ENCODE measurements at regions not wholly inside any gene's neighbourhood (a gene's known extent, or its start where the extent isn't known, plus 50 kb on each side); places are given as distances from the start of the nearest gene placed in this dataset.
"Not testable (repeated sequence)": the region's sequence is repeated elsewhere in the genome, so short reads cannot be mapped to it uniquely, and the experiment has no call there.

DNA sequence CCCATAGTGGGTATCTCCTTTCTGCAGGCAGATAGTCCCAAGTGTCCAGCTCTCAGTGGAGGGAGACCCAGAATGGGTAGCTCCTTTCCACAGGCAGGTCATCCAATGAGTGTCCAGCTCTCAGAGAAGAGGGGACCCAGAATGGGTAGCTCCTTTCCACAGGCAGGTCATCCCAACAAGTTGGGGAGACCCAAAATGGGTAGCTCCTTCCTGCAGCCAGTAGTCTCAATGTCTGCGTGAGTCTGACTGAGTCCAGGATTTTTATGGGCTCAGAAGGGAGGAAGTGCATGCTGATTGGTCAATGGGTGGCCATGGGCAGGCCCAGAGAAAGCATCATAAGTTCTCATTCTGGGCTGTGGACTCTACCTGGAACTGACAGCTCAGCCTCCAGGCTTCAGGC is 150.7 kb upstream of the P2RY1 start:
- POLR2A ChIA-PET, result no interaction called here

DNA sequence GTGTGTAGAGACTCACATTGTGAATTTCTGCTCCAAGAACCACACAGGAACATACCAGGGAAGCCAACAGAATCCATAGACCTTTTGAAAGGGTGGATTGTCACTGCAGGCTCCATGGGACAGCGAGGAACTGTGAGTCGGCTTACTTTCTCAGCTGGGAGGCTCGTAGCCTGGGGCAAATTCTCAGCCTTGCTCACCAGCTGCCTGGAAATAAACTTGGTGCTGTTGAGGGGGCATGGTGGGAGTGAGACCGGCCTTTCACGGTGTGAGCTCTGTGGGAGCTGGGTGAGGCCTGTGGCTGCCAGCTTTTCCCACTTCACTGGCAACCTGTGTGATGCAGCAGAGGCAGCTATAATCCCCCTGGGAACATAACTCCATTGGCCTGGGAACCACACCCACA is 146.6 kb upstream of the P2RY1 start:
- ChIA-PET CTCF (no interaction called here), POLR2A (no interaction called here)
- DNase-seq (ENCODE audit: extremely low spot score), result no peak
- TF ChIP-seq ZNF384 (IDR thresholded peaks at IDR 0.05) (no peak), CTBP1 (IDR thresholded peaks at IDR 0.05; ENCODE audit: borderline replicate concordance) (no peak), FOXM1 (IDR thresholded peaks at IDR 0.05; ENCODE audit: borderline replicate concordance) (no peak), FOXK2 (IDR thresholded peaks at IDR 0.05) (no peak), L3MBTL2 (conservative IDR thresholded peaks at IDR 0.05) (no peak), HDGF (IDR thresholded peaks at IDR 0.05; ENCODE audit: borderline replicate concordance) (no peak), SP1 (IDR thresholded peaks at IDR 0.05) (no peak), LEF1 (IDR thresholded peaks at IDR 0.05; ENCODE audit: borderline replicate concordance) (no peak), SUZ12 (IDR thresholded peaks at IDR 0.05) (no peak), ARNT (IDR thresholded peaks at IDR 0.05) (no peak), TARDBP (IDR thresholded peaks at IDR 0.05) (no peak), NFRKB (IDR thresholded peaks at IDR 0.05) (no peak), BHLHE40 (IDR thresholded peaks at IDR 0.05; ENCODE audit: borderline replicate concordance) (no peak), ELF4 (IDR thresholded peaks at IDR 0.05) (no peak), FOXA1 (IDR thresholded peaks at IDR 0.05) (no peak)
- TF ChIP-seq, protein P1, sequence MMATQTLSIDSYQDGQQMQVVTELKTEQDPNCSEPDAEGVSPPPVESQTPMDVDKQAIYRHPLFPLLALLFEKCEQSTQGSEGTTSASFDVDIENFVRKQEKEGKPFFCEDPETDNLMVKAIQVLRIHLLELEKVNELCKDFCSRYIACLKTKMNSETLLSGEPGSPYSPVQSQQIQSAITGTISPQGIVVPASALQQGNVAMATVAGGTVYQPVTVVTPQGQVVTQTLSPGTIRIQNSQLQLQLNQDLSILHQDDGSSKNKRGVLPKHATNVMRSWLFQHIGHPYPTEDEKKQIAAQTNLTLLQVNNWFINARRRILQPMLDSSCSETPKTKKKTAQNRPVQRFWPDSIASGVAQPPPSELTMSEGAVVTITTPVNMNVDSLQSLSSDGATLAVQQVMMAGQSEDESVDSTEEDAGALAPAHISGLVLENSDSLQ (IDR thresholded peaks at IDR 0.05), result no peak

More for the DNA sequence above, 150.7 kb upstream of the P2RY1 start:
- CTCF ChIA-PET, result no interaction called here
- DNase-seq (ENCODE audit: extremely low spot score), result no peak
- no peak for TF ChIP-seq TARDBP (IDR thresholded peaks at IDR 0.05)
- no peak for TF ChIP-seq FOXK2 (IDR thresholded peaks at IDR 0.05)
- TF ChIP-seq LEF1 (IDR thresholded peaks at IDR 0.05; ENCODE audit: borderline replicate concordance), result no peak
- TF ChIP-seq SUZ12 (IDR thresholded peaks at IDR 0.05), result no peak

DNA sequence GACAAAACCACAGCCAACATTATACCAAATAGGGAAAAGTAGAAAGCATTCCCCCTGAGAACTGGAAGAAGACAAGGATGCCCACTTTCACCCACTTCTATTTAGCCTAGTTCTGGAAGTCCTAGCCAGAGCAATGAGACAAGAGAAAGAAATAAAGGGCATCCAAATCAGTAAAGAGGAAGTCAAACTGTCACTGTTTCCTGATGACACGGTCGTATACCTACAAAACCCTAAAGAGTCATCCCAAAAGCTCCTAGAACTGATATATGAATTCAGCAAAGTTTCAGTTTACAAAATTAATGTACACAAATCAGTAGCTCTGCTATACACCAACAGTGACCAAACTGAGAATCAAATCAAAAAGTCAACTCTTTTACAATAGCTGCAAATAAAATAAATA is 142.6 kb upstream of the P2RY1 start:
- CTCF ChIA-PET; DNase-seq (ENCODE audit: extremely low spot score); POLR2A ChIA-PET: not testable (repeated sequence)

DNA sequence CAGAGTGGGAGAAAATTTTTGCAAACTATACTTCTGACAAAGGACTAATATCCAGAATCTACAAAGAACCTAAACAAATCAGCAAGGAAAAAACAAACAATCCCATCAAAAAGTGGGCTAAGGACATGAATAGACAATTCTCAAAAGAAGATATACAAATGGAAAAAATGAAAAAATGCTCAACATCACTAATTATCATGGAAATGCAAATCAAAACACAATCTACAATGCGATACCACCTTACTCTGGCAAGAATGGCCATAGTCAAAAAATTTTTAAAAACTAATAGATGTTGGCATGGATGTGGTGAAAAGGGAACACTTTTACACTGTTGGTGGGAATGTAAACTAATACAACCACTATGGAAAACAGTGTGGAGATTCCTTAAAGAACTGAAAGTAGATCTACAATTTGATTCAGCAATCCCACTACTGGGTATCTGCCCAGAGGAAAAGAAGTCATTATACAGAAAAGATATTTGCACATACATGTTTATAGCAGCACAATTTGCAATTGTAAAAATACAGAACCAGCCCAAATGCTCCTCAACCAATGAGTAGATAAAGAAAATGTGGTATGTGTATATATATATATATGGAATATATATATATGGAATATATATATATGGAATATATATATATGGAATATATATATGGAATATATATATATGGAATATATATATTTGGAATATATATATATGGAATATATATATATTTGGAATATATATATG is 141.2 kb upstream of the P2RY1 start:
- DNase-seq (ENCODE audit: extremely low spot score); POLR2A ChIA-PET; CTCF ChIA-PET: not testable (repeated sequence)

DNA sequence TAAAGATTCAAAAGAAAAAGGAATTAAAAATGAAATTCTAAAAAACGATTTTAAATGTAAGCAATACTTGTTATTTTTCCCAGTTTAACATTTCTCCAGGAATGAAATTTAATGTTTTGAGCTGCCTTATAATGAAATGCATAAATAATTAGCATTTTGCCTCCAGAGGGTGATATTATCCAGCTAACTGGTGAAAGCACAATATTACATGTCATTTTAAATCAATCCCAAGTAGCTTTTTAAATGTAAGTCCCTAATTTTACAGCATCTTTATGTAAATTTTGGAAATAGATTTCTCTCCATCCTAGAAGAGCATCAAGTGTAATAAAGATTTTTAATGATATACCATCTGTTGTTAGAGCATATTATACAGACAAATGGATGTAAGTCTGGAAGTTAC is 139.1 kb upstream of the P2RY1 start:
- TF ChIP-seq SP1 (IDR thresholded peaks at IDR 0.05), result no peak
- POLR2A ChIA-PET, result no interaction called here
- no peak for DNase-seq (ENCODE audit: extremely low spot score)
- CTCF ChIA-PET, result no interaction called here

DNA sequence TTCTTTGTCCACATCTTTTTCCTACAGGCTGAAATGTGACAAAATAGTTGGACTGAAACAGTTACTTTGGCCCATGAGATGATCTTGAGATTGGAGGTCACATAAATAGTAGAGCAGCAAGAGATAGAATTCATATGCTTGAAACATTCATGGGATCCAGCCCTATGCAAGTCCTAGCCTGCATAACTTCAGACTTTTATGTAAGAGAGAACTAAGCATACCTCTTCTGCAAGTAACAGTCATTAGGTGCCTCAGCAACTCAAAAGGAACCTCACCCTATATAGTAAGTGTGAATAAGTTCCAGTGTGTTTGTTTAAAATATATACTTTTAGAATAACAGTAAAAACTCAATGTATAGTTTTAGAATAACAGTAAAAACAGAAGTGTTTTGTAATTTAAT is 138.0 kb upstream of the P2RY1 start:
- ChIA-PET POLR2A (no interaction called here), CTCF (no interaction called here)
- DNase-seq (ENCODE audit: extremely low spot score), result no peak
- TF ChIP-seq FOXK2 (IDR thresholded peaks at IDR 0.05) (no peak), LEF1 (IDR thresholded peaks at IDR 0.05; ENCODE audit: borderline replicate concordance) (no peak), CTBP1 (IDR thresholded peaks at IDR 0.05; ENCODE audit: borderline replicate concordance) (no peak), ZNF384 (IDR thresholded peaks at IDR 0.05) (no peak), NFRKB (IDR thresholded peaks at IDR 0.05) (no peak), SP1 (IDR thresholded peaks at IDR 0.05) (no peak), HDGF (IDR thresholded peaks at IDR 0.05; ENCODE audit: borderline replicate concordance) (no peak)

DNA sequence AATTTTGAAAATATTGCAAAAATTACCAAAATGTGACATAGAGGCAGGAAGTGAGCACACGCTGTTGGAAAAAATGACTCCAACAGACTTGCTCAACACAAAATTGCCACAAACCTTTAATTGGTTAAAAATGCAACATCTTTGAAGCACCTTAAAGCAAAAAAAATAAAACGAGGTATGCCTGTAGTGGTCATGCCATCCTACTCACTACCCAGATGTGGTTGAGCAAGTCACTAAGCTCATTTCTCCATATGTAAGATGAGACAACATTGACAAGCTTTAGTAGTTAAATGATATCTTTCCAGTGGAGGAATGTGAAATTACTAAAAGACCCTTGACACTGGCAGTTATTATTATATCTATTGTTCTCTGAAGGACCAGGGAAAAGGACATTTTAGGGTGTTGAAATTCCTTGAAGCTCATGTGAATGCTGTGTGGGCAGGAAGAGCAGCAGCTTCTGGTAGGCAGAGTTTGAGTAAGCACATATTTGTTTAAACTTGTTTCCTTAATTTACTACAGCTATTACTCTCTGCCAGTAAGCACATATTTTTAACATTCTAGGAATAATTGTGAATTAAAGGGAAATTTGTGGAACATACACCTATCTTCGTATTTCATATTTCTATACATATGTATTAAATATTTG is 131.6 kb upstream of the P2RY1 start:
- no peak for TF ChIP-seq FOXA1 (IDR thresholded peaks at IDR 0.05)
- TF ChIP-seq SP1 (IDR thresholded peaks at IDR 0.05), result no peak
- no peak for TF ChIP-seq FOXK2 (IDR thresholded peaks at IDR 0.05)
- no peak for TF ChIP-seq TARDBP (IDR thresholded peaks at IDR 0.05)
- TF ChIP-seq, protein P1 (IDR thresholded peaks at IDR 0.05), result no peak
- no peak for TF ChIP-seq LEF1 (IDR thresholded peaks at IDR 0.05; ENCODE audit: borderline replicate concordance)
- no peak for TF ChIP-seq ARNT (IDR thresholded peaks at IDR 0.05)
- TF ChIP-seq FOXM1 (IDR thresholded peaks at IDR 0.05; ENCODE audit: borderline replicate concordance), result no peak
- TF ChIP-seq BHLHE40 (IDR thresholded peaks at IDR 0.05; ENCODE audit: borderline replicate concordance), result no peak
- TF ChIP-seq SUZ12 (IDR thresholded peaks at IDR 0.05), result no peak
- no peak for TF ChIP-seq ZNF384 (IDR thresholded peaks at IDR 0.05)
- TF ChIP-seq L3MBTL2 (conservative IDR thresholded peaks at IDR 0.05), result no peak
- TF ChIP-seq HDGF (IDR thresholded peaks at IDR 0.05; ENCODE audit: borderline replicate concordance), result no peak
- ChIA-PET POLR2A (no interaction called here), CTCF (no interaction called here)
- no peak for DNase-seq (ENCODE audit: extremely low spot score)
